Trophoblast cell (in vitro differentiated cells and primary cell): ENCODE measurements at regions not wholly inside any gene's neighbourhood (a gene's known extent, or its start where the extent isn't known, plus 50 kb on each side); places are given as distances from the start of the nearest gene placed in this dataset.

ENCODE experiments used
- DNase-seq, 2 donors: peaks; one replicate each; pipeline ENCODE4 v3.0.0-alpha.2; 2016
- H2AFZ ChIP-seq: 2 replicates; pipeline ENCODE4 v1.6.1; 2013; ENCODE audit warnings: low read length, moderate library complexity, mild to moderate bottlenecking; ENCODE audit not compliant: insufficient read depth, poor library complexity
- H2AK5ac ChIP-seq: 2 replicates; pipeline ENCODE4 v1.6.1; 2013; ENCODE audit warnings: mild to moderate bottlenecking, low read length
- H2BK120ac ChIP-seq: 2 replicates; pipeline ENCODE4 v1.6.1; 2013; ENCODE audit warnings: low read length, mild to moderate bottlenecking, moderate library complexity; ENCODE audit not compliant: insufficient read depth, poor library complexity
- H2BK12ac ChIP-seq: 2 replicates; pipeline ENCODE4 v1.6.1; 2013; ENCODE audit warnings: mild to moderate bottlenecking, low read length, moderate library complexity
- H2BK5ac ChIP-seq: 2 replicates; pipeline ENCODE4 v1.6.1; 2013; ENCODE audit warnings: low read length, low read depth, moderate library complexity, mild to moderate bottlenecking; ENCODE audit not compliant: poor library complexity
- H3K14ac ChIP-seq: 2 replicates; pipeline ENCODE4 v1.6.1; 2013; ENCODE audit warnings: mild to moderate bottlenecking, low read length
- H3K18ac ChIP-seq: 2 replicates; pipeline ENCODE4 v1.6.1; 2013; ENCODE audit warnings: mild to moderate bottlenecking, low read length
- H3K23ac ChIP-seq: 2 replicates; pipeline ENCODE4 v1.6.1; 2013; ENCODE audit warnings: low read length
- H3K27ac ChIP-seq: 2 replicates; pipeline ENCODE4 v1.5.1; 2013; ENCODE audit warnings: low read depth, mild to moderate bottlenecking, inconsistent platforms, low read length, moderate library complexity
- H3K27me3 ChIP-seq: 2 replicates; pipeline ENCODE4 v1.6.1; 2013; ENCODE audit warnings: inconsistent platforms, mild to moderate bottlenecking, low read length, moderate library complexity; ENCODE audit not compliant: insufficient read depth
- H3K36me3 ChIP-seq, 2 experiments: 1 replicate in 1 of 2; 2 replicates in 1 of 2; pipeline ENCODE4 v1.6.1; 2013; ENCODE audit warnings: low read length in 2 of 2, mild to moderate bottlenecking in 2 of 2, moderate library complexity in 1 of 2; ENCODE audit not compliant: insufficient read depth in 2 of 2, control insufficient read depth in 1 of 2
- H3K4ac ChIP-seq: 2 replicates; pipeline ENCODE4 v1.6.1; 2013; ENCODE audit warnings: low read depth, mild to moderate bottlenecking, low read length, moderate library complexity
- H3K4me1 ChIP-seq, 2 experiments: 1 replicate in 1 of 2; 2 replicates in 1 of 2; pipeline ENCODE4 v1.6.1; 2013; ENCODE audit warnings: low read length in 2 of 2, mild to moderate bottlenecking in 2 of 2, moderate library complexity in 1 of 2; ENCODE audit not compliant: insufficient read depth in 2 of 2, control insufficient read depth in 1 of 2
- H3K4me2 ChIP-seq: 2 replicates; pipeline ENCODE4 v1.6.1; 2013; ENCODE audit warnings: inconsistent platforms, mild to moderate bottlenecking, low read length, moderate library complexity
- H3K4me3 ChIP-seq: 2 replicates; pipeline ENCODE4 v1.5.1; 2013; ENCODE audit warnings: mild to moderate bottlenecking, low read depth, low read length, inconsistent platforms
- H3K79me1 ChIP-seq: one replicate; pipeline ENCODE4 v1.6.1; 2013; ENCODE audit warnings: low read length
- H3K79me2 ChIP-seq: 2 replicates; pipeline ENCODE4 v1.6.1; 2013; ENCODE audit warnings: low read length, mild to moderate bottlenecking; ENCODE audit not compliant: control insufficient read depth, insufficient read depth, poor library complexity
- H3K9ac ChIP-seq: 2 replicates; pipeline ENCODE4 v1.6.1; 2013; ENCODE audit warnings: mild to moderate bottlenecking, low read length
- H3K9me3 ChIP-seq: 2 replicates; pipeline ENCODE4 v1.6.1; 2013; ENCODE audit warnings: low read depth, mild to moderate bottlenecking, control low read depth, inconsistent platforms, low read length; ENCODE audit not compliant: insufficient read depth
- H4K12ac ChIP-seq: 2 replicates; pipeline ENCODE4 v1.6.1; 2013; ENCODE audit warnings: low read depth, mild to moderate bottlenecking, low read length, moderate library complexity
- H4K8ac ChIP-seq: 2 replicates; pipeline ENCODE4 v1.6.1; 2013; ENCODE audit warnings: low read depth, mild to moderate bottlenecking, low read length, moderate library complexity
- H4K91ac ChIP-seq: one replicate; pipeline ENCODE4 v1.6.1; 2013; ENCODE audit warnings: low read depth, mild to moderate bottlenecking, low read length, moderate library complexity
- WGBS: extraction: QIAGEN DNeasy Blood & Tissue Kit; methylation state at CpG from one replicate; pipeline ENCODE4 v1.1.7; 2013; ENCODE audit warnings: missing lambda C conversion rate; ENCODE audit not compliant: insufficient read length, insufficient coverage; ENCODE audit errors: extremely low coverage; 5-methylcytosine and 5-hydroxymethylcytosine counted together

GRCh38 chr12:18171571-18171970, 81.6 kb upstream of the RERGL start:
- H3K9ac ChIP-seq: no peak overlapping the region
- H3K27me3 ChIP-seq: no peaks in the 10 kb centered on the region
- no peak overlapping the region for H2AK5ac ChIP-seq
- no peak overlapping the region for H3K23ac ChIP-seq
- DNase-seq: no peak
- no peak overlapping the region for H2BK120ac ChIP-seq
- no peak overlapping the region for H4K8ac ChIP-seq
- H2BK5ac ChIP-seq: no peak overlapping the region
- no peak overlapping the region for H3K4me2 ChIP-seq
- WGBS: no CpG with 5 or more reads among the region's 1 CpG
- H3K4ac ChIP-seq: no peak overlapping the region
- no peaks in the 10 kb centered on the region for H3K36me3 ChIP-seq
- H4K12ac ChIP-seq: no peak overlapping the region
- H3K4me3 ChIP-seq: no peak overlapping the region
- H3K18ac ChIP-seq: no peak overlapping the region
- H2BK12ac ChIP-seq: no peak overlapping the region
- peaks cover 7% of the 10 kb centered on the region for H3K9me3 ChIP-seq
- no peak overlapping the region for H3K14ac ChIP-seq
- no peaks in the 10 kb centered on the region for H3K79me2 ChIP-seq
- no peak overlapping the region for H2AFZ ChIP-seq
- H3K79me1 ChIP-seq: no peaks in the 10 kb centered on the region
- H4K91ac ChIP-seq: no peak overlapping the region
- no peaks in the 10 kb centered on the region for H3K4me1 ChIP-seq
- H3K27ac ChIP-seq: no peak overlapping the region

- Histone ChIP-seq H2AFZ (no peak overlapping the region), H3K9me3 (peaks cover 3% of the 10 kb centered on the region), H2BK5ac (no peak overlapping the region), H3K4me2 (no peak overlapping the region), H3K4me1 (no peaks in the 10 kb centered on the region), H3K14ac (no peak overlapping the region), H3K18ac (no peak overlapping the region), H3K4ac (no peak overlapping the region), H3K27ac (no peak overlapping the region), H2BK120ac (no peak overlapping the region), H3K23ac (no peak overlapping the region), H2AK5ac (no peak overlapping the region), H3K9ac (no peak overlapping the region), H3K4me3 (no peak overlapping the region), H3K27me3 (no peaks in the 10 kb centered on the region), H4K91ac (no peak overlapping the region), H4K12ac (no peak overlapping the region), H3K36me3 (no peaks in the 10 kb centered on the region), H4K8ac (no peak overlapping the region), H3K79me1 (no peaks in the 10 kb centered on the region), H3K79me2 (no peaks in the 10 kb centered on the region), H2BK12ac (no peak overlapping the region)
- no peak for DNase-seq
- no CpG with 5 or more reads among the region's 3 CpGs for WGBS
Observed at GRCh38 chr12:18168016-18168415, 78.0 kb upstream of the RERGL start.

GRCh38 chr12:18165889-18166288, 75.9 kb upstream of the RERGL start:
- Histone ChIP-seq H4K12ac (no peak overlapping the region), H3K79me2 (no peaks in the 10 kb centered on the region), H2BK12ac (no peak overlapping the region), H2BK5ac (no peak overlapping the region), H4K91ac (no peak overlapping the region), H3K36me3 (no peaks in the 10 kb centered on the region), H2AFZ (no peak overlapping the region), H3K27ac (no peak overlapping the region), H3K23ac (no peak overlapping the region), H4K8ac (no peak overlapping the region), H3K4me3 (no peak overlapping the region), H2AK5ac (no peak overlapping the region), H3K79me1 (no peaks in the 10 kb centered on the region), H3K18ac (no peak overlapping the region), H3K27me3 (no peaks in the 10 kb centered on the region), H3K14ac (no peak overlapping the region), H3K9me3 (no peaks in the 10 kb centered on the region), H2BK120ac (no peak overlapping the region), H3K4me2 (no peak overlapping the region), H3K4ac (no peak overlapping the region), H3K9ac (no peak overlapping the region), H3K4me1 (no peaks in the 10 kb centered on the region)
- no peak for DNase-seq
- WGBS: no CpG with 5 or more reads among the region's 2 CpGs

GRCh38 chr12:18165422-18165871, 75.5 kb upstream of the RERGL start:
- Histone ChIP-seq H3K18ac (no peak overlapping the region), H4K8ac (no peak overlapping the region), H3K79me2 (no peaks in the 10 kb centered on the region), H3K79me1 (no peaks in the 10 kb centered on the region), H2AFZ (no peak overlapping the region), H2BK120ac (no peak overlapping the region), H3K27ac (no peak overlapping the region), H4K91ac (no peak overlapping the region), H3K9ac (no peak overlapping the region), H3K4me1 (no peaks in the 10 kb centered on the region), H3K9me3 (no peaks in the 10 kb centered on the region), H3K23ac (no peak overlapping the region), H2BK12ac (no peak overlapping the region), H3K4ac (no peak overlapping the region), H2BK5ac (no peak overlapping the region), H3K27me3 (no peaks in the 10 kb centered on the region), H3K36me3 (no peaks in the 10 kb centered on the region), H3K4me3 (no peak overlapping the region), H3K14ac (no peak overlapping the region), H3K4me2 (no peak overlapping the region), H4K12ac (no peak overlapping the region), H2AK5ac (no peak overlapping the region)
- DNase-seq: peak in 1 of 2 donors; percentile 7
- no CpG with 5 or more reads among the region's 2 CpGs for WGBS
